ENCODE measurements at regions not wholly inside any gene's neighbourhood (a gene's known extent, or its start where the extent isn't known, plus 50 kb on each side); places are given as distances from the start of the nearest gene placed in this dataset.

- no peak for TF ChIP-seq CEBPB (IDR thresholded peaks at IDR 0.05; ENCODE audit: low read depth, low read length)
- TF ChIP-seq, protein P1, sequence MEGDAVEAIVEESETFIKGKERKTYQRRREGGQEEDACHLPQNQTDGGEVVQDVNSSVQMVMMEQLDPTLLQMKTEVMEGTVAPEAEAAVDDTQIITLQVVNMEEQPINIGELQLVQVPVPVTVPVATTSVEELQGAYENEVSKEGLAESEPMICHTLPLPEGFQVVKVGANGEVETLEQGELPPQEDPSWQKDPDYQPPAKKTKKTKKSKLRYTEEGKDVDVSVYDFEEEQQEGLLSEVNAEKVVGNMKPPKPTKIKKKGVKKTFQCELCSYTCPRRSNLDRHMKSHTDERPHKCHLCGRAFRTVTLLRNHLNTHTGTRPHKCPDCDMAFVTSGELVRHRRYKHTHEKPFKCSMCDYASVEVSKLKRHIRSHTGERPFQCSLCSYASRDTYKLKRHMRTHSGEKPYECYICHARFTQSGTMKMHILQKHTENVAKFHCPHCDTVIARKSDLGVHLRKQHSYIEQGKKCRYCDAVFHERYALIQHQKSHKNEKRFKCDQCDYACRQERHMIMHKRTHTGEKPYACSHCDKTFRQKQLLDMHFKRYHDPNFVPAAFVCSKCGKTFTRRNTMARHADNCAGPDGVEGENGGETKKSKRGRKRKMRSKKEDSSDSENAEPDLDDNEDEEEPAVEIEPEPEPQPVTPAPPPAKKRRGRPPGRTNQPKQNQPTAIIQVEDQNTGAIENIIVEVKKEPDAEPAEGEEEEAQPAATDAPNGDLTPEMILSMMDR (IDR thresholded peaks at IDR 0.05; ENCODE audit: control extremely low read depth in 1 of 3, insufficient read depth in 1 of 3, low read depth in 1 of 3, low read length in 3 of 3): no peak
- no peak for TF ChIP-seq RXRA (IDR thresholded peaks at IDR 0.05; ENCODE audit: insufficient read depth, low read depth, low read length)
- TF ChIP-seq SIN3A (conservative IDR thresholded peaks at IDR 0.05 in 1 of 2, IDR thresholded peaks at IDR 0.05 in 1 of 2; ENCODE audit: low read depth in 1 of 2, low read length in 2 of 2): no peak
- TF ChIP-seq, protein P2, sequence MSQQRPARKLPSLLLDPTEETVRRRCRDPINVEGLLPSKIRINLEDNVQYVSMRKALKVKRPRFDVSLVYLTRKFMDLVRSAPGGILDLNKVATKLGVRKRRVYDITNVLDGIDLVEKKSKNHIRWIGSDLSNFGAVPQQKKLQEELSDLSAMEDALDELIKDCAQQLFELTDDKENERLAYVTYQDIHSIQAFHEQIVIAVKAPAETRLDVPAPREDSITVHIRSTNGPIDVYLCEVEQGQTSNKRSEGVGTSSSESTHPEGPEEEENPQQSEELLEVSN (IDR thresholded peaks at IDR 0.05): no peak
- TF ChIP-seq RFX5 (IDR thresholded peaks at IDR 0.05; ENCODE audit: borderline replicate concordance, low read depth, low read length): no peak
- no peak for TF ChIP-seq POLR2AphosphoS5 (IDR thresholded peaks at IDR 0.05; ENCODE audit: low read depth, low read length)
- TF ChIP-seq TCF12 (IDR thresholded peaks at IDR 0.05; ENCODE audit: low read depth, low read length): no peak
- TF ChIP-seq YY1 (IDR thresholded peaks at IDR 0.05; ENCODE audit: low read depth, low read length): no peak
- no peak for TF ChIP-seq SP1 (IDR thresholded peaks at IDR 0.05; ENCODE audit: low read depth, low read length)
- no peak for TF ChIP-seq POLR2A (IDR thresholded peaks at IDR 0.05; ENCODE audit: control extremely low read depth in 1 of 2, low read depth in 2 of 2, low read length in 2 of 2)
Measured at GRCh38 chr18:61244632-61245031, 88.6 kb upstream of the CDH20 start.

Data from H1 (cell line).